Endodermal cell (in vitro differentiated cells): ENCODE measurements at regions not wholly inside any gene's neighbourhood (a gene's known extent, or its start where the extent isn't known, plus 50 kb on each side); places are given as distances from the start of the nearest gene placed in this dataset.
"Not testable (repeated sequence)": the region's sequence is repeated elsewhere in the genome, so short reads cannot be mapped to it uniquely, and the experiment has no call there.

Experiments used
- DNase-seq: peaks from one replicate; pipeline ENCODE4 v3.0.0-alpha.2; 2017
- H3K27ac ChIP-seq: 2 replicates; pipeline ENCODE4 v1.5.1; 2013; ENCODE audit warnings: mild to moderate bottlenecking, low read depth, low read length, moderate library complexity
- H3K27me3 ChIP-seq: 2 replicates; pipeline ENCODE4 v1.6.1; 2013; ENCODE audit warnings: mild to moderate bottlenecking, low read length, moderate library complexity; ENCODE audit not compliant: insufficient read depth, control insufficient read depth, poor library complexity, severe bottlenecking
- H3K36me3 ChIP-seq: 2 replicates; pipeline ENCODE4 v1.7.0; 2013; ENCODE audit warnings: mild to moderate bottlenecking, low read length, moderate library complexity; ENCODE audit not compliant: control insufficient read depth, insufficient read depth
- H3K4me1 ChIP-seq: one replicate; pipeline ENCODE4 v1.7.0; 2013; ENCODE audit warnings: low read length; ENCODE audit not compliant: control insufficient read depth, insufficient read depth
- H3K4me3 ChIP-seq: 2 replicates; pipeline ENCODE4 v1.5.1; 2013; ENCODE audit warnings: mild to moderate bottlenecking, low read length, moderate library complexity
- H3K9ac ChIP-seq: 2 replicates; pipeline ENCODE4 v1.6.1; 2013; ENCODE audit warnings: mild to moderate bottlenecking, low read length, moderate library complexity; ENCODE audit not compliant: poor library complexity, severe bottlenecking; ENCODE audit errors: extremely low read depth
- H3K9me3 ChIP-seq: 2 replicates; pipeline ENCODE4 v1.6.1; 2013; ENCODE audit warnings: mild to moderate bottlenecking, low read length, moderate library complexity; ENCODE audit not compliant: control insufficient read depth
- H3K27ac Mint-ChIP-seq: 2 replicates; pipeline ENCODE4 v1.8.0; 2020; ENCODE audit warnings: mixed read lengths
- H3K27me3 Mint-ChIP-seq: 2 replicates; pipeline ENCODE4 v1.8.0; 2021; ENCODE audit warnings: mild to moderate bottlenecking, mixed read lengths; ENCODE audit not compliant: insufficient read depth
- H3K36me3 Mint-ChIP-seq: 2 replicates; pipeline ENCODE4 v1.8.0; 2020; ENCODE audit warnings: low read depth, mixed read lengths
- H3K4me1 Mint-ChIP-seq: 2 replicates; pipeline ENCODE4 v1.8.0; 2020; ENCODE audit warnings: mixed read lengths
- H3K4me3 Mint-ChIP-seq: 2 replicates; pipeline ENCODE4 v1.8.0; 2020; ENCODE audit warnings: mild to moderate bottlenecking, moderate library complexity, mixed read lengths
- H3K9me3 Mint-ChIP-seq: 2 replicates; pipeline ENCODE4 v1.8.0; 2020; ENCODE audit warnings: mild to moderate bottlenecking, mixed read lengths
- WGBS, 2 experiments: methylation state at CpG; one replicate each; pipeline versions ENCODE4 v1.1.5 to v1.1.7; 2013; ENCODE audit warnings: missing lambda C conversion rate in 2 of 2, mixed read lengths in 1 of 2; ENCODE audit not compliant: insufficient coverage in 1 of 2, insufficient read length in 1 of 2; 5-methylcytosine and 5-hydroxymethylcytosine counted together
- TF ChIP-seq, protein P1 (sequence below): fragments of 200-600 bp; sonication (generic); conservative IDR thresholded peaks from 2 replicates; pipeline ENCODE4 v1.5.0; 2021; ENCODE audit warnings: antibody characterized with exemption, mild to moderate bottlenecking

DNA sequence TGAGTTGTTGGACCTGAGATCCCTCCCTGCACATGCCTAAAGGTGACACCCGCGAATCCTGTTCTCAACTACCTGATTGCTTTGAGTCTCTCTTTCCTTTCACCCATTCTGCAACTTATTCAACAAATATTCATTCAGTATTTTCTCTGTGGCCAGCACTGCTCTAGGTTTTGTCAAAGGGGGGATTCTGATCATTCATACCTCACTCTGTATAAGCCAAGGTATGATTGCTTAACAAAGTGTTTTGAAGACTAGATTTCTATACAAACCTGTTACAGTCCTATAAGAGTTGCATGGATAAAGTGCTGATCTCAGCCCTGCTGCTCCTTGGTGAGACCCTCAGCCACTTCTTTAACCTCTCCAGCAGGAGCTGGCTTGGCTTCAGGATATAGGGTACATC lies 409.7 kb downstream of the KCNRG start:
- no peaks in the 10 kb centered on the region for H3K9me3 Mint-ChIP-seq

DNA sequence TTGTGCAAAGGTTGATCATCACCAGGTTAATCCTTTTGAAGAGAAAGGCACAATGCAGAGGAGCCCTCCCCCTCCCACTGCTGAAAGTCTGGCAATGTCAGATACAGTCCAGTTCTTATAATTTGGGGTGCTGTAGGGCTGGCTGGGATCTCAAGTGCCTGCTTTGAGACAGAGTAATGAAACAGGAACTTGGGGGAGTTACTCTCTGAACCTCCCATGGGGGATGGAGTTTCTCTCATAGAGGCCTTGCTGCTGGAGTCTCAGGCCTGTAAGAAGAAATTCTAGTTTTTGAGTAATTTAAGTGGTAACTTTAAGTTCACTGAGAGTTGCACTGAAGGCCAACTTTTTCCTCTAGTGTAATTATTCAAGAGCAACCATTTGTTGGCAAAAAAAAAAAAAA lies 410.5 kb downstream of the KCNRG start:
- H3K36me3 ChIP-seq, result no peaks in the 10 kb centered on the region
- Mint-ChIP-seq H3K27ac (no peak overlapping the region), H3K4me1 (peaks cover 5% of the 10 kb centered on the region), H3K36me3 (no peaks in the 10 kb centered on the region), H3K9me3 (no peaks in the 10 kb centered on the region), H3K27me3 (no peaks in the 10 kb centered on the region), H3K4me3 (no peak overlapping the region)
- H3K9me3 ChIP-seq, result no peaks in the 10 kb centered on the region
- no peaks in the 10 kb centered on the region for H3K27me3 ChIP-seq
- no peaks in the 10 kb centered on the region for H3K4me1 ChIP-seq
- no peak overlapping the region for H3K9ac ChIP-seq
- no peak for DNase-seq
- no peak overlapping the region for H3K27ac ChIP-seq
- no peak overlapping the region for H3K4me3 ChIP-seq
- TF ChIP-seq, protein P1, sequence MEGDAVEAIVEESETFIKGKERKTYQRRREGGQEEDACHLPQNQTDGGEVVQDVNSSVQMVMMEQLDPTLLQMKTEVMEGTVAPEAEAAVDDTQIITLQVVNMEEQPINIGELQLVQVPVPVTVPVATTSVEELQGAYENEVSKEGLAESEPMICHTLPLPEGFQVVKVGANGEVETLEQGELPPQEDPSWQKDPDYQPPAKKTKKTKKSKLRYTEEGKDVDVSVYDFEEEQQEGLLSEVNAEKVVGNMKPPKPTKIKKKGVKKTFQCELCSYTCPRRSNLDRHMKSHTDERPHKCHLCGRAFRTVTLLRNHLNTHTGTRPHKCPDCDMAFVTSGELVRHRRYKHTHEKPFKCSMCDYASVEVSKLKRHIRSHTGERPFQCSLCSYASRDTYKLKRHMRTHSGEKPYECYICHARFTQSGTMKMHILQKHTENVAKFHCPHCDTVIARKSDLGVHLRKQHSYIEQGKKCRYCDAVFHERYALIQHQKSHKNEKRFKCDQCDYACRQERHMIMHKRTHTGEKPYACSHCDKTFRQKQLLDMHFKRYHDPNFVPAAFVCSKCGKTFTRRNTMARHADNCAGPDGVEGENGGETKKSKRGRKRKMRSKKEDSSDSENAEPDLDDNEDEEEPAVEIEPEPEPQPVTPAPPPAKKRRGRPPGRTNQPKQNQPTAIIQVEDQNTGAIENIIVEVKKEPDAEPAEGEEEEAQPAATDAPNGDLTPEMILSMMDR, result no peak

More for the DNA sequence above, 409.7 kb downstream of the KCNRG start:
- H3K36me3 ChIP-seq, result no peaks in the 10 kb centered on the region
- H3K4me1 Mint-ChIP-seq, result peaks cover 5% of the 10 kb centered on the region
- H3K27me3 ChIP-seq, result no peaks in the 10 kb centered on the region
- H3K36me3 Mint-ChIP-seq, result no peaks in the 10 kb centered on the region
- no peaks in the 10 kb centered on the region for H3K9me3 ChIP-seq
- H3K4me3 ChIP-seq, result no peak overlapping the region
- WGBS, 2 experiments, result 87% methylated on average over 2 of the region's 2 CpGs; no CpG with 5 or more reads in 1 of the 2 experiments
- H3K4me1 ChIP-seq, result no peaks in the 10 kb centered on the region
- no peak overlapping the region for H3K27ac Mint-ChIP-seq
- no peak overlapping the region for H3K27ac ChIP-seq
- H3K4me3 Mint-ChIP-seq, result no peak overlapping the region
- H3K27me3 Mint-ChIP-seq, result no peaks in the 10 kb centered on the region
- no peak overlapping the region for H3K9ac ChIP-seq
- no peak for DNase-seq
- TF ChIP-seq, protein P1, result no peak

DNA sequence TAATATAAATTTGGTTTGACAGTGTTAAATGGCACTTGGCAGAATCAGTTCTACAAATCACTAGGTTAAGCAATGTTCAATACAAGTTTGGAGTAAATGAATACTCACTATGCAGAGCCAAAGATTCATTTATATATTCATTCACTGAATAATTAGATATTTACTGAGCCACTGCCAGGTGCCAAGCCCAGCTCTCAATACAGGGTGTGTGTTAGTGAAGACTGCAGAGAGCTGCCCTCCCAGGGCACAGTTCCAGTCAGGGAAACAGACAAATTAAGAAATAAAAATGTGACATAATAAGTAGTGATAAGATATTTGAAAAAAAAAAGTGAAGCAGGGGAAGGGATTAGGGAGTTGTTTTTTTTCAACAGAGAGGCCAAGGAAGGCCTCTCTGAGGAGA lies 411.7 kb downstream of the KCNRG start:
- H3K4me1 ChIP-seq, result no peaks in the 10 kb centered on the region
- Mint-ChIP-seq H3K36me3 (no peaks in the 10 kb centered on the region), H3K9me3 (no peaks in the 10 kb centered on the region), H3K27me3 (no peaks in the 10 kb centered on the region), H3K4me3 (no peak overlapping the region), H3K4me1 (peaks cover 5% of the 10 kb centered on the region), H3K27ac (no peak overlapping the region)
- H3K27ac ChIP-seq, result no peak overlapping the region
- no peaks in the 10 kb centered on the region for H3K36me3 ChIP-seq
- no peak overlapping the region for H3K4me3 ChIP-seq
- H3K9me3 ChIP-seq, result no peaks in the 10 kb centered on the region
- DNase-seq, result no peak
- H3K9ac ChIP-seq, result no peak overlapping the region
- TF ChIP-seq, protein P1, result no peak
- no peaks in the 10 kb centered on the region for H3K27me3 ChIP-seq

DNA sequence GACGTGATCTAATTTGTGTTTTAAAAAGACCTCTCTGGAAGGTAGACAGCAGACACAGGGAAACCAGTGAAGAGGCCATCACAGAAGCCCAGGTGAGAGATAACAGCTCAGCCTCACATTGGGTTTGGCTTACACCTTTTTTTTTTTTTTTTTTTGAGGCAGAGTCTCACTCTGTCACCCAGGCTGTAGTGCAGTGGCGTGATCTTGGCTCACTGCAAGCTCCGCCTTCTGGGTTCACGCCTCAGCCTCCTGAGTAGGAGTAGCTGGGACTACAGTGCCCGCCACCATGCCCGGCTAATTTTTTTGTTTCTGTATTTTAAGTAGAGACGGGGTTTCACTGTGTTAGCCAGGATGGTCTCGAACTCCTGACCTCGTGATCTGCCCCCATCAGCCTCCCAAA lies 412.3 kb downstream of the KCNRG start:
- H3K27ac Mint-ChIP-seq, DNase-seq, H3K9me3 Mint-ChIP-seq: not testable (repeated sequence)

More for the DNA sequence above, 412.3 kb downstream of the KCNRG start:
- H3K27me3 Mint-ChIP-seq, H3K27me3 ChIP-seq, H3K36me3 ChIP-seq, H3K9ac ChIP-seq, H3K27ac ChIP-seq, H3K36me3 Mint-ChIP-seq, H3K4me1 Mint-ChIP-seq, H3K4me1 ChIP-seq, H3K9me3 ChIP-seq, H3K4me3 Mint-ChIP-seq, H3K4me3 ChIP-seq: not testable (repeated sequence)
- WGBS, 2 experiments, result 92 to 94% methylated on average over 4 to 9 of the region's 9 CpGs
